Activated CD8-positive, alpha-beta T cell treated with anti-CD3 and anti-CD28 coated beads for 36 hours (primary cell): ENCODE measurements at regions not wholly inside any gene's neighbourhood (a gene's known extent, or its start where the extent isn't known, plus 50 kb on each side); places are given as distances from the start of the nearest gene placed in this dataset.

Source experiments
- ATAC-seq: fragments of 200-7000 bp; cut with Tn5 transposase; one replicate; pipeline ENCODE4 v1.10.0; 2021; ENCODE audit warnings: mild to moderate bottlenecking, moderate library complexity
- CTCF ChIA-PET: fragments of 350-600 bp; sonication (Branson Sonifier 250); formaldehyde crosslinking; loops from one replicate; lab custom pipeline; 2021; ENCODE audit warnings: antibody characterized with exemption; lab: Charles Lee
- POLR2A ChIA-PET: fragments of 350-600 bp; sonication (Branson Sonifier 250); formaldehyde crosslinking; loops from one replicate; lab custom pipeline; 2021; ENCODE audit warnings: antibody characterized with exemption; lab: Charles Lee
- DNase-seq: peaks from one replicate; pipeline ENCODE4 v3.0.0-alpha.2; 2020
- H3K27ac Mint-ChIP-seq: one replicate; pipeline ENCODE4 v1.8.0; 2021; ENCODE audit warnings: mild to moderate bottlenecking, mixed read lengths
- H3K27me3 Mint-ChIP-seq: one replicate; pipeline ENCODE4 v1.8.0; 2021; ENCODE audit warnings: mixed read lengths
- H3K36me3 Mint-ChIP-seq: one replicate; pipeline ENCODE4 v1.8.0; 2021; ENCODE audit warnings: low read depth, mixed read lengths
- H3K4me1 Mint-ChIP-seq: one replicate; pipeline ENCODE4 v1.8.0; 2021; ENCODE audit warnings: low read depth, mixed read lengths
- H3K4me3 Mint-ChIP-seq: one replicate; pipeline ENCODE4 v1.8.0; 2021; ENCODE audit warnings: mild to moderate bottlenecking, moderate library complexity, mixed read lengths
- H3K9me3 Mint-ChIP-seq: one replicate; pipeline ENCODE4 v1.8.0; 2021; ENCODE audit warnings: mixed read lengths
- CTCF ChIP-seq: fragments of 200-600 bp; IDR thresholded peaks from one replicate; pipeline ENCODE4 v1.8.0; 2022; ENCODE audit warnings: antibody characterized with exemption, mild to moderate bottlenecking
- intact Hi-C: fragments of 100-400 bp; cut with micrococcal nuclease; formaldehyde crosslinking; loops from one replicate; pipeline ENCODE4 v1.10.0; 2022

- DNase-seq (no peak), ATAC-seq (no peak)
- Mint-ChIP-seq H3K4me1 (no peaks in the 10 kb centered on the region), H3K4me3 (no peak overlapping the region), H3K27me3 (no peaks in the 10 kb centered on the region), H3K36me3 (no peaks in the 10 kb centered on the region), H3K9me3 (peaks cover 5% of the 10 kb centered on the region), H3K27ac (no peak overlapping the region)
- ChIA-PET CTCF (no interaction called here), POLR2A (no interaction called here)
- TF ChIP-seq CTCF: no peak
- intact Hi-C loops: no loop called here
These were observed 1029.8 kb upstream of the GBE1 start for GRCh38 chr3:82791241-82791640.

GRCh38 chr3:82790307-82791097 is 1029.1 kb upstream of the GBE1 start:
- intact Hi-C loops: no loop called here
- H3K4me3 Mint-ChIP-seq: no peak overlapping the region
- ChIA-PET CTCF (no interaction called here), POLR2A (no interaction called here)
- no peak for TF ChIP-seq CTCF
- H3K27ac Mint-ChIP-seq: no peak overlapping the region
- DNase-seq (no peak), ATAC-seq (no peak)
- H3K27me3 Mint-ChIP-seq: no peaks in the 10 kb centered on the region
- H3K9me3 Mint-ChIP-seq: peaks cover 5% of the 10 kb centered on the region
- no peaks in the 10 kb centered on the region for H3K4me1 Mint-ChIP-seq
- H3K36me3 Mint-ChIP-seq: no peaks in the 10 kb centered on the region

- Mint-ChIP-seq H3K27me3 (no peaks in the 10 kb centered on the region), H3K36me3 (no peaks in the 10 kb centered on the region), H3K4me1 (no peaks in the 10 kb centered on the region), H3K27ac (no peak overlapping the region), H3K4me3 (no peak overlapping the region), H3K9me3 (peaks cover 6% of the 10 kb centered on the region)
- ChIA-PET POLR2A (no interaction called here), CTCF (no interaction called here)
- DNase-seq (no peak), ATAC-seq (no peak)
- intact Hi-C loops: no loop called here
- no peak for TF ChIP-seq CTCF
These were observed 1021.7 kb upstream of the GBE1 start for GRCh38 chr3:82783194-82783593.

GRCh38 chr3:82773207-82773606 is 1011.8 kb upstream of the GBE1 start:
- ChIA-PET CTCF (no interaction called here), POLR2A (no interaction called here)
- no peak for TF ChIP-seq CTCF
- Mint-ChIP-seq H3K4me1 (no peaks in the 10 kb centered on the region), H3K9me3 (peaks cover 5% of the 10 kb centered on the region), H3K4me3 (no peak overlapping the region), H3K27me3 (no peaks in the 10 kb centered on the region), H3K27ac (no peak overlapping the region), H3K36me3 (no peaks in the 10 kb centered on the region)
- ATAC-seq (no peak), DNase-seq (no peak)
- intact Hi-C loops: no loop called here

GRCh38 chr3:82764521-82764920 is 1003.1 kb upstream of the GBE1 start:
- no peaks in the 10 kb centered on the region for H3K27me3 Mint-ChIP-seq
- no peak overlapping the region for H3K4me3 Mint-ChIP-seq
- intact Hi-C loops: no loop called here
- TF ChIP-seq CTCF: no peak
- no peaks in the 10 kb centered on the region for H3K36me3 Mint-ChIP-seq
- ChIA-PET POLR2A (no interaction called here), CTCF (no interaction called here)
- ATAC-seq: no peak
- peaks cover 7% of the 10 kb centered on the region for H3K9me3 Mint-ChIP-seq
- no peak for DNase-seq
- H3K4me1 Mint-ChIP-seq: no peaks in the 10 kb centered on the region
- H3K27ac Mint-ChIP-seq: no peak overlapping the region
